Endothelial cell of umbilical vein (primary cell): ENCODE measurements at regions not wholly inside any gene's neighbourhood (a gene's known extent, or its start where the extent isn't known, plus 50 kb on each side); places are given as distances from the start of the nearest gene placed in this dataset.
"Not testable (repeated sequence)": the region's sequence is repeated elsewhere in the genome, so short reads cannot be mapped to it uniquely, and the experiment has no call there.

Experiments
- CTCF ChIP-seq, 2 donors: IDR thresholded peaks; 1 replicate in 1 of 2; 2 replicates in 1 of 2; pipeline ENCODE4 v1.5.1; 2011; ENCODE audit warnings: low read length in 2 of 2, mild to moderate bottlenecking in 2 of 2, moderate library complexity in 2 of 2, control low read depth in 1 of 2, inconsistent platforms in 1 of 2, low read depth in 1 of 2; ENCODE audit not compliant: insufficient read depth in 1 of 2; ENCODE audit errors: extremely low read depth in 1 of 2
- EZH2 ChIP-seq: IDR thresholded peaks from 2 replicates; pipeline ENCODE4 v1.6.1; 2012; ENCODE audit warnings: borderline replicate concordance, low read depth, mild to moderate bottlenecking, moderate library complexity, low read length, inconsistent platforms; ENCODE audit not compliant: severe bottlenecking
- GATA2 ChIP-seq: IDR thresholded peaks from 2 replicates; pipeline ENCODE4 v1.7.0; 2011; ENCODE audit warnings: low read depth, mild to moderate bottlenecking, moderate library complexity, mixed read lengths, low read length; ENCODE audit not compliant: insufficient read length, insufficient read depth
- MAX ChIP-seq: IDR thresholded peaks from 2 replicates; pipeline ENCODE4 v1.6.1; 2011; ENCODE audit not compliant: insufficient read depth, insufficient read length
- MYC ChIP-seq: IDR thresholded peaks from one replicate; pipeline ENCODE4 v1.6.1; 2011; ENCODE audit warnings: mild to moderate bottlenecking, low read depth, low read length
- POLR2A ChIP-seq: IDR thresholded peaks from 2 replicates; pipeline ENCODE4 v1.6.1; 2012; ENCODE audit warnings: low read depth, mild to moderate bottlenecking, control low read depth, low read length
- POLR2AphosphoS5 ChIP-seq: IDR thresholded peaks from 2 replicates; pipeline ENCODE4 v1.6.1; 2012; ENCODE audit warnings: low read depth, mild to moderate bottlenecking, control low read depth, low read length, moderate library complexity; ENCODE audit not compliant: insufficient read depth

DNA sequence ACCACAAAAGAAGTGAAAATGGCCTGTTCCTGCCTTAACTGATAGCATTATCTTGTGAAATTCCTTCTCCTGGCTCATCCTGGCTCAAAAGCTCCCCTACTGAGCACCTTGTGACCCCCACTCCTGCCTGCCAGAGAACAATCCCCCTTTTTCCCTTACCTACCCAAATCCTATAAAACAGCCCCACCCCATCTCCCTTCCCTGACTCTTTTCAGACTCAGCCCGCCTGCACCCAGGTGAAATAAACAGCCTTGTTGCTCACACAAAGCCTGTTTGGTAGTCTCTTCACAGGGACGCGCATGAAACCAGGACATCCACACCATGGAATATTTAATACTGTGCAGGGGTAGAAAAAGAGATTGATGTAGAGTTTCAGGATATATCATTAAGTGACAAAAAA, 1677.0 kb downstream of the C4orf33 start:
- TF ChIP-seq EZH2; POLR2A; MAX; CTCF (IDR thresholded peaks at IDR 0.05; ENCODE audit: extremely low read depth in 1 of 2, insufficient read depth in 1 of 2, low read depth in 1 of 2, low read length in 2 of 2); POLR2AphosphoS5; GATA2; MYC: not testable (repeated sequence)
